ENCODE measurements at regions not wholly inside any gene's neighbourhood (a gene's known extent, or its start where the extent isn't known, plus 50 kb on each side); places are given as distances from the start of the nearest gene placed in this dataset.

- TF ChIP-seq EP300 (IDR thresholded peaks at IDR 0.05; ENCODE audit: borderline replicate concordance in 1 of 2, low read depth in 2 of 2, low read length in 2 of 2), result no peak
Measured at GRCh38 chr3:25897019-25897418, 107.1 kb downstream of the OXSM start (continued).
